Esophagus squamous epithelium (tissue), 4 donors: ENCODE measurements at regions not wholly inside any gene's neighbourhood (a gene's known extent, or its start where the extent isn't known, plus 50 kb on each side); places are given as distances from the start of the nearest gene placed in this dataset.

Experiments
- CTCF ChIP-seq, 6 experiments: fragments of 450-650 bp in 4 of 6; fragments of 200-600 bp in 2 of 6; sonication (generic) in 2 of 6; IDR thresholded peaks; one replicate each; pipeline ENCODE4 v1.5.1; 2016 to 2019; ENCODE audit warnings: antibody characterized with exemption in 6 of 6, mild to moderate bottlenecking in 4 of 6, moderate library complexity in 4 of 6
- POLR2A ChIP-seq, 4 donors: fragments of 450-650 bp; IDR thresholded peaks; one replicate each; pipeline ENCODE4 v1.6.1; 2017; ENCODE audit warnings: antibody characterized with exemption in 4 of 4, mild to moderate bottlenecking in 4 of 4, moderate library complexity in 3 of 4

GRCh38 chr17:79429864-79430494 is 180.9 kb downstream of the RBFOX3 start:
- TF ChIP-seq POLR2A (IDR thresholded peaks at IDR 0.05), result no peak
- TF ChIP-seq CTCF (IDR thresholded peaks at IDR 0.05), result no peak
